ENCODE measurements at regions not wholly inside any gene's neighbourhood (a gene's known extent, or its start where the extent isn't known, plus 50 kb on each side); places are given as distances from the start of the nearest gene placed in this dataset.

DNA sequence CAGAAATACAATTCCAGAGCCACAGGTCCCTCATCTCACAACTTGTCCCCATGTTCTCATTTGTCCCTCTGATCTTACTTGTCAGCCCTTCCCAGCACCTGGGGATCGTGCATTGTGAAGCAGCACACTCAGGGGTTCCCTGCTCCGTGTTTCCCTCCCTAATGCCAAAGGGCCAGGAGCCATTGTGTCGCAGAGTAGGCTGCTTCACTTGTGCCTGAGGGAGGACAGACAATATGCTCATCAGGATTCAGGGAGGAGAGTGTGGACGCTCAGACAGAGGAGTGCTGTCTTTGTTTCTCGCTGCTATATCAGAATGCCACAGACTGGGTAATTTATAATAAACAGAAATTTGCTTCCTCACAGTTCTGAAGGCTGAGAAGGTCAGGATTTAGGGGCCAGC is 315.3 kb downstream of the TRIML1 start:
- Histone ChIP-seq H3K36me3 (ENCODE audit: control insufficient read depth in 2 of 2, insufficient read depth in 1 of 2, low read length in 2 of 2) (no peaks in the 10 kb centered on the region), H3K4me3 (ENCODE audit: low read depth, low read length) (no peak overlapping the region), H3K4me1 (ENCODE audit: control insufficient read depth, insufficient read depth, low read length) (no peaks in the 10 kb centered on the region), H3K27ac (ENCODE audit: extremely low read depth, low read depth, low read length) (no peak overlapping the region), H3K9me3 (ENCODE audit: control insufficient read depth, insufficient read depth, low read depth, low read length) (no peaks in the 10 kb centered on the region)
- ChIA-PET CTCF (no interaction called here), POLR2A (no interaction called here)
- TF ChIP-seq ZNF777 (tag by site-specific recombination; IDR thresholded peaks at IDR 0.05; ENCODE audit: borderline replicate concordance) (no peak), ZNF184 (tag by site-specific recombination; IDR thresholded peaks at IDR 0.05) (no peak), ZNF19 (tag by site-specific recombination; IDR thresholded peaks at IDR 0.05; ENCODE audit: low read depth) (no peak), KLF7 (tag by site-specific recombination; IDR thresholded peaks at IDR 0.05; ENCODE audit: borderline replicate concordance) (no peak), ZNF626 (tag by site-specific recombination; IDR thresholded peaks at IDR 0.05) (no peak), ZNF658 (tag by site-specific recombination; IDR thresholded peaks at IDR 0.05) (no peak), ZBTB8A (tag by site-specific recombination; IDR thresholded peaks at IDR 0.05) (no peak), SP7 (tag by site-specific recombination; IDR thresholded peaks at IDR 0.05) (no peak), ZBTB48 (tag by site-specific recombination; IDR thresholded peaks at IDR 0.05) (no peak), OVOL3 (tag by site-specific recombination; IDR thresholded peaks at IDR 0.05) (no peak), ZNF76 (tag by site-specific recombination; IDR thresholded peaks at IDR 0.05; ENCODE audit: borderline replicate concordance, low read depth) (no peak), ZNF23 (tag by site-specific recombination; IDR thresholded peaks at IDR 0.05; ENCODE audit: borderline replicate concordance) (no peak), ZNF596 (tag by site-specific recombination; IDR thresholded peaks at IDR 0.05) (no peak), KLF9 (tag by site-specific recombination; IDR thresholded peaks at IDR 0.05; ENCODE audit: low read depth) (no peak), GLIS2 (tag by site-specific recombination; IDR thresholded peaks at IDR 0.05) (no peak), ZFP69B (tag by site-specific recombination; IDR thresholded peaks at IDR 0.05) (no peak)
- TF ChIP-seq, protein P1, sequence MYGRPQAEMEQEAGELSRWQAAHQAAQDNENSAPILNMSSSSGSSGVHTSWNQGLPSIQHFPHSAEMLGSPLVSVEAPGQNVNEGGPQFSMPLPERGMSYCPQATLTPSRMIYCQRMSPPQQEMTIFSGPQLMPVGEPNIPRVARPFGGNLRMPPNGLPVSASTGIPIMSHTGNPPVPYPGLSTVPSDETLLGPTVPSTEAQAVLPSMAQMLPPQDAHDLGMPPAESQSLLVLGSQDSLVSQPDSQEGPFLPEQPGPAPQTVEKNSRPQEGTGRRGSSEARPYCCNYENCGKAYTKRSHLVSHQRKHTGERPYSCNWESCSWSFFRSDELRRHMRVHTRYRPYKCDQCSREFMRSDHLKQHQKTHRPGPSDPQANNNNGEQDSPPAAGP (tag by site-specific recombination; IDR thresholded peaks at IDR 0.05), result no peak
- TF ChIP-seq, protein P2, sequence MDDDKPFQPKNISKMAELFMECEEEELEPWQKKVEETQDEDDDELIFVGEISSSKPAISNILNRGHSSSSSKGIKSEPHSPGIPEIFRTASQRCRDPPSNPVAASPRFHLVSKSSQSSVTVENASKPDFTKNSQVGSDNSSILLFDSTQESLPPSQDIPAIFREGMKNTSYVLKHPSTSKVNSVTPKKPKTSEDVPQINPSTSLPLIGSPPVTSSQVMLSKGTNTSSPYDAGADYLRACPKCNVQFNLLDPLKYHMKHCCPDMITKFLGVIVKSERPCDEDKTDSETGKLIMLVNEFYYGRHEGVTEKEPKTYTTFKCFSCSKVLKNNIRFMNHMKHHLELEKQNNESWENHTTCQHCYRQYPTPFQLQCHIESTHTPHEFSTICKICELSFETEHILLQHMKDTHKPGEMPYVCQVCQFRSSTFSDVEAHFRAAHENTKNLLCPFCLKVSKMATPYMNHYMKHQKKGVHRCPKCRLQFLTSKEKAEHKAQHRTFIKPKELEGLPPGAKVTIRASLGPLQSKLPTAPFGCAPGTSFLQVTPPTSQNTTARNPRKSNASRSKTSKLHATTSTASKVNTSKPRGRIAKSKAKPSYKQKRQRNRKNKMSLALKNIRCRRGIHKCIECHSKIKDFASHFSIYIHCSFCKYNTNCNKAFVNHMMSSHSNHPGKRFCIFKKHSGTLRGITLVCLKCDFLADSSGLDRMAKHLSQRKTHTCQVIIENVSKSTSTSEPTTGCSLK (tag by site-specific recombination; IDR thresholded peaks at IDR 0.05), result no peak
- TF ChIP-seq, protein P3, sequence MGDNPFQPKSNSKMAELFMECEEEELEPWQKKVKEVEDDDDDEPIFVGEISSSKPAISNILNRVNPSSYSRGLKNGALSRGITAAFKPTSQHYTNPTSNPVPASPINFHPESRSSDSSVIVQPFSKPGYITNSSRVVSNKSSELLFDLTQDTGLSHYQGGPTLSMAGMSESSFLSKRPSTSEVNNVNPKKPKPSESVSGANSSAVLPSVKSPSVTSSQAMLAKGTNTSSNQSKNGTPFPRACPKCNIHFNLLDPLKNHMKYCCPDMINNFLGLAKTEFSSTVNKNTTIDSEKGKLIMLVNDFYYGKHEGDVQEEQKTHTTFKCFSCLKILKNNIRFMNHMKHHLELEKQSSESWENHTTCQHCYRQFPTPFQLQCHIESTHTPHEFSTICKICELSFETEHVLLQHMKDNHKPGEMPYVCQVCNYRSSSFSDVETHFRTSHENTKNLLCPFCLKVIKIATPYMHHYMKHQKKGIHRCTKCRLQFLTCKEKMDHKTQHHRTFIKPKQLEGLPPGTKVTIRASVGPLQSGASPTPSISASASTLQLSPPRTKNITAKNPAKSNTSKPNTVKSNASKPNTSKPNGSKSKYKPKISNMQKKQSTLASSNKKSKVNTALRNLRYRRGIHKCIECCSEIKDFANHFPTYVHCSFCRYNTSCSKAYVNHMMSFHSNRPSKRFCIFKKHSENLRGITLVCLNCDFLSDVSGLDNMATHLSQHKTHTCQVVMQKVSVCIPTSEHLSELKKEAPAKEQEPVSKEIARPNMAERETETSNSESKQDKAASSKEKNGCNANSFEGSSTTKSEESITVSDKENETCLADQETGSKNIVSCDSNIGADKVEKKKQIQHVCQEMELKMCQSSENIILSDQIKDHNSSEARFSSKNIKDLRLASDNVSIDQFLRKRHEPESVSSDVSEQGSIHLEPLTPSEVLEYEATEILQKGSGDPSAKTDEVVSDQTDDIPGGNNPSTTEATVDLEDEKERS (tag by site-specific recombination; IDR thresholded peaks at IDR 0.05), result no peak

DNA sequence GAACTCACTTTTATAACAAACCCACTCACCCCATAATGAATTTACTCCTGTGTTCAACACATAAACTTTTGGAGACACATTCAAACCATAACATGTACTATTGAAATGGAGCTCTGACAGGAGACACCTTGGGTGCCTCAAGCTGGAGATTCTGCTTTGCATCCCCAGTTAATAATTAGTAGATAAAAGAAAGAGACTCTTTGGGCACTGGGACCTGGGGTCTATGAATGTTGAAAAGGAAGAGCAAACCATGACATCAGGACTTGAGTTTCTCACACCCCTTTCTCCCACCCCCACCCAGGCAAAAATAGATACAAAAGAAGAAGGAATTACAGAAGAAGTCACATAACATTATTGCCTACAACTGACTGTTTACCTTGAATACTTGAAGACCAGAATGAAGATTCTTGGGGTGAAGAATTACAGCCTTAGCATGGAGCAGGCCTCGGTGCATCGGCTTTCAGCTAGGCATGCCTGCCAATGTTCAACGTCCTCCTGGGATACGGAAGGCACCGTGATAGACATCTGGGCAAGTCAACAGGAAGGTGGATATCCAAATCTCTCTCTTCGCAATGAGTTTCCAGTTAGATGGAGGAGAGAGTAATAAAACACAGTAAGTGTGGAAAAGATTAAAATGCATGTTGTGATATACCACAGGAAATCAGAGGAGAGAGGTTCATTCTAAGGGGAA is 316.0 kb downstream of the TRIML1 start:
- no peak overlapping the region for H3K27ac ChIP-seq (ENCODE audit: extremely low read depth, low read depth, low read length)
- no peaks in the 10 kb centered on the region for H3K36me3 ChIP-seq (ENCODE audit: control insufficient read depth in 2 of 2, insufficient read depth in 1 of 2, low read length in 2 of 2)
- H3K4me3 ChIP-seq (ENCODE audit: low read depth, low read length), result no peak overlapping the region
- no peaks in the 10 kb centered on the region for H3K4me1 ChIP-seq (ENCODE audit: control insufficient read depth, insufficient read depth, low read length)
- CTCF ChIA-PET, result no interaction called here
- H3K9me3 ChIP-seq (ENCODE audit: control insufficient read depth, insufficient read depth, low read depth, low read length), result no peaks in the 10 kb centered on the region
- POLR2A ChIA-PET, result no interaction called here
- TF ChIP-seq MZF1 (tag by site-specific recombination; IDR thresholded peaks at IDR 0.05; ENCODE audit: borderline replicate concordance), result no peak
- TF ChIP-seq, protein P4, sequence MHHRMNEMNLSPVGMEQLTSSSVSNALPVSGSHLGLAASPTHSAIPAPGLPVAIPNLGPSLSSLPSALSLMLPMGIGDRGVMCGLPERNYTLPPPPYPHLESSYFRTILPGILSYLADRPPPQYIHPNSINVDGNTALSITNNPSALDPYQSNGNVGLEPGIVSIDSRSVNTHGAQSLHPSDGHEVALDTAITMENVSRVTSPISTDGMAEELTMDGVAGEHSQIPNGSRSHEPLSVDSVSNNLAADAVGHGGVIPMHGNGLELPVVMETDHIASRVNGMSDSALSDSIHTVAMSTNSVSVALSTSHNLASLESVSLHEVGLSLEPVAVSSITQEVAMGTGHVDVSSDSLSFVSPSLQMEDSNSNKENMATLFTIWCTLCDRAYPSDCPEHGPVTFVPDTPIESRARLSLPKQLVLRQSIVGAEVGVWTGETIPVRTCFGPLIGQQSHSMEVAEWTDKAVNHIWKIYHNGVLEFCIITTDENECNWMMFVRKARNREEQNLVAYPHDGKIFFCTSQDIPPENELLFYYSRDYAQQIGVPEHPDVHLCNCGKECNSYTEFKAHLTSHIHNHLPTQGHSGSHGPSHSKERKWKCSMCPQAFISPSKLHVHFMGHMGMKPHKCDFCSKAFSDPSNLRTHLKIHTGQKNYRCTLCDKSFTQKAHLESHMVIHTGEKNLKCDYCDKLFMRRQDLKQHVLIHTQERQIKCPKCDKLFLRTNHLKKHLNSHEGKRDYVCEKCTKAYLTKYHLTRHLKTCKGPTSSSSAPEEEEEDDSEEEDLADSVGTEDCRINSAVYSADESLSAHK (tag by site-specific recombination; IDR thresholded peaks at IDR 0.05), result no peak
- TF ChIP-seq, protein P5, sequence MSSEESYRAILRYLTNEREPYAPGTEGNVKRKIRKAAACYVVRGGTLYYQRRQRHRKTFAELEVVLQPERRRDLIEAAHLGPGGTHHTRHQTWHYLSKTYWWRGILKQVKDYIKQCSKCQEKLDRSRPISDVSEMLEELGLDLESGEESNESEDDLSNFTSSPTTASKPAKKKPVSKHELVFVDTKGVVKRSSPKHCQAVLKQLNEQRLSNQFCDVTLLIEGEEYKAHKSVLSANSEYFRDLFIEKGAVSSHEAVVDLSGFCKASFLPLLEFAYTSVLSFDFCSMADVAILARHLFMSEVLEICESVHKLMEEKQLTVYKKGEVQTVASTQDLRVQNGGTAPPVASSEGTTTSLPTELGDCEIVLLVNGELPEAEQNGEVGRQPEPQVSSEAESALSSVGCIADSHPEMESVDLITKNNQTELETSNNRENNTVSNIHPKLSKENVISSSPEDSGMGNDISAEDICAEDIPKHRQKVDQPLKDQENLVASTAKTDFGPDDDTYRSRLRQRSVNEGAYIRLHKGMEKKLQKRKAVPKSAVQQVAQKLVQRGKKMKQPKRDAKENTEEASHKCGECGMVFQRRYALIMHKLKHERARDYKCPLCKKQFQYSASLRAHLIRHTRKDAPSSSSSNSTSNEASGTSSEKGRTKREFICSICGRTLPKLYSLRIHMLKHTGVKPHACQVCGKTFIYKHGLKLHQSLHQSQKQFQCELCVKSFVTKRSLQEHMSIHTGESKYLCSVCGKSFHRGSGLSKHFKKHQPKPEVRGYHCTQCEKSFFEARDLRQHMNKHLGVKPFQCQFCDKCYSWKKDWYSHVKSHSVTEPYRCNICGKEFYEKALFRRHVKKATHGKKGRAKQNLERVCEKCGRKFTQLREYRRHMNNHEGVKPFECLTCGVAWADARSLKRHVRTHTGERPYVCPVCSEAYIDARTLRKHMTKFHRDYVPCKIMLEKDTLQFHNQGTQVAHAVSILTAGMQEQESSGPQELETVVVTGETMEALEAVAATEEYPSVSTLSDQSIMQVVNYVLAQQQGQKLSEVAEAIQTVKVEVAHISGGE (tag by site-specific recombination; conservative IDR thresholded peaks at IDR 0.05; ENCODE audit: low read depth), result no peak
- no peak for TF ChIP-seq FEZF1 (tag by site-specific recombination; IDR thresholded peaks at IDR 0.05)
- TF ChIP-seq YY2 (tag by site-specific recombination; IDR thresholded peaks at IDR 0.05), result no peak
